GM19455 (cell line): ENCODE measurements at regions not wholly inside any gene's neighbourhood (a gene's known extent, or its start where the extent isn't known, plus 50 kb on each side); places are given as distances from the start of the nearest gene placed in this dataset.
A peak's percentile ranks its signal among the peaks of the same experiment; 100 is the strongest.

Source experiments
- ATAC-seq: cut with Tn5 transposase; IDR thresholded peaks from one replicate; pipeline ENCODE4 v1.9.1; 2021; ENCODE audit not compliant: unreplicated experiment

GRCh38 chr15:35724626-35725025 lies 178.7 kb upstream of the DPH6 start:
- ATAC-seq = no peak

GRCh38 chr15:35725353-35725752 lies 179.4 kb upstream of the DPH6 start:
- no peak for ATAC-seq

DNA sequence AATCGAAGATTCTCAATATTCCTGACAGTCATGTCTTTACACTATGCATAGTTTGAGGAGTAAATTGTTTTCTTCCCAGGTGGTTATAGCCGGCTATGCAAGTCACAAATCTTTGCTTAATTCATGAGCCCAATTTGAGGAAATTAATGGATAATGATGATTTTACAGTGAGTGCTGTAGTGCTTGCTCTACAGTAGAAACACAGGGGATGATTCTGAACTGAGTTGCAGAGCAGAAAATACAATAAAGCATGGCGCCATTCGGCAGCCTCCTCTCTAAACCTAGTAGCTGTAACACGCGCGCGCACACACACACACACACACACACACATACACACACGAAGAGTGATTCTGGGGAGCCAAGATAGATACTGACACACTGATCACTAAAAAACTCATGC lies 181.7 kb upstream of the DPH6 start:
- no peak for ATAC-seq

GRCh38 chr15:35728219-35728940 lies 182.4 kb upstream of the DPH6 start:
- no peak for ATAC-seq

- no peak for ATAC-seq
Measured at GRCh38 chr15:35736150-35736549, 190.2 kb upstream of the DPH6 start.

DNA sequence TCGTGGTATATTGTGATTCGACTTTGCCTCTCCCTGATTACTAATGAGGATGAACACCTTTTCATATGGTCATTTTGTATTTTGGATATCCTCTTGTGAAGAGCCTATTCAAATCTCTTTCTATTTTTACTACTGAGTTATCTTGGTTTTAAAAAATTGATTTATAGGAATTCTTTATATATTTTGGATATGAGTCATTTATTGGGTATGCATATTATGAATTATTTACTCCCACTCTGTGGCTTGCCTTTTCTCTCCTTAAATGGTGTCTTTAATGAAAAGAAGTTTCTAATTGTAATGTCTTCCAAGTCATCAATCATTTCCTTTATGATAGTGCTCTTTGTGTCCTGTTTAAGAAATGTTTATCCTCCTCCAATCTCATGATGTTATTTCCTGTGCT lies 191.5 kb upstream of the DPH6 start:
- no peak for ATAC-seq

DNA sequence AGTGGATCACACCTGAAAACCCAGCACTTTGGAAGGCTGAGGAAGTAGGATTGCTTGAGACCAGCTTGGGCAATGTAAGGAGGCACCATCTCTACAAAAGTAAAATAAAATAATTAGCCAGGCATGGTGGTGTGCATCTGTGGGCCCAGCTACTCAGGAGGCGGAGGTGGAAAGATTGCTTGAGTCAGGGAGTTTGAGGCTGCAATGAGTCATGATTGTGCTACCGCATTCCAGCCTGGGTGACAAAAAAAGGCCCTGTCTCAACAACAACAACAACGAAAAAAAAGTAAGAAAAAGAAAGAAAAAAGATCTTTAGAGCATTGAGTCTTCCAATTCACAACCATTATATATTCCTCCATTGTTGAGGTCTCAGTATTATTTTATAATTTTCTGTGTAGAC lies 192.4 kb upstream of the DPH6 start:
- no peak for ATAC-seq

DNA sequence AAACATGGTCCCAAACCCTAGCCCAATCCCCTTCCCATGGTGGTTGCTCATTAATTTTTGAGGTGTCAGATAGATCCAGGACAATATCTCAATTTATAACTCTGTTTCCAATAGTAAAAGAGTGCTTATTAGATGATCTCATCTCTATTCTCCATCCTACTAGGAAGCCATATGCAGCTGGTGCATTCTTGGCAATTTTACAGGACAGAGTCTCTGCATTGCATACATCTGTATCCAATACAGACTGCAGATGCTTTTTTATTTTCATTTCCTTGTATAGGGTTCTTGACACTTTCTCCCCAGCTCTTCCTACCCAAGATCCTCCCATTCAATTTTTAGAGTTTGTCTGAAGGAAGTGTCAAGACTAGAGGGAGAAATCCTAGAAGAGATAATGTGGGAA lies 194.8 kb upstream of the DPH6 start:
- no peak for ATAC-seq

- ATAC-seq = no peak
Measured at GRCh38 chr15:35741395-35741794, 195.4 kb upstream of the DPH6 start.

GRCh38 chr15:35741881-35742280 lies 195.9 kb upstream of the DPH6 start:
- no peak for ATAC-seq

- no peak for ATAC-seq
Measured at GRCh38 chr15:35743321-35743720, 197.4 kb upstream of the DPH6 start.

DNA sequence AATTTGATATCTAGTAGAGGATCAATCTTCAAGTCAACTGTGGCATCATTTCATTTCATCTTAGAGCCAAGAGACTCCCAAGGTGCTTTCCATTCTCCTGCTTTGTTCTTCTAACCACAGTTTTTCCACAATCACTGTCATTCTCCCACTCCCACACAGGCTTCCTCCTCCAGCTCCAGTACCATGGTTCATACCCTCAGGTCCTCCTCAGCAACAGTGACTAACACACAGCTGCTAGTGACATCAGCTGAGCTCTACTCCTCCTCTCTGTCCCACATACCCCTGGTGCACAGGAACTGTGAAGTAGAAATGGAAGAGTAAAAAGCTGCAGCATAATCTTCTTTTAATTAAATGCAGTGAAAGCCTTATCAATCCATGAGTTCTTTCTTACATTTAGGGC lies 200.2 kb upstream of the DPH6 start:
- no peak for ATAC-seq

GRCh38 chr15:35748105-35748504 lies 202.1 kb upstream of the DPH6 start:
- no peak for ATAC-seq

- ATAC-seq = no peak
Measured at GRCh38 chr15:35750051-35750450, 204.1 kb upstream of the DPH6 start.

DNA sequence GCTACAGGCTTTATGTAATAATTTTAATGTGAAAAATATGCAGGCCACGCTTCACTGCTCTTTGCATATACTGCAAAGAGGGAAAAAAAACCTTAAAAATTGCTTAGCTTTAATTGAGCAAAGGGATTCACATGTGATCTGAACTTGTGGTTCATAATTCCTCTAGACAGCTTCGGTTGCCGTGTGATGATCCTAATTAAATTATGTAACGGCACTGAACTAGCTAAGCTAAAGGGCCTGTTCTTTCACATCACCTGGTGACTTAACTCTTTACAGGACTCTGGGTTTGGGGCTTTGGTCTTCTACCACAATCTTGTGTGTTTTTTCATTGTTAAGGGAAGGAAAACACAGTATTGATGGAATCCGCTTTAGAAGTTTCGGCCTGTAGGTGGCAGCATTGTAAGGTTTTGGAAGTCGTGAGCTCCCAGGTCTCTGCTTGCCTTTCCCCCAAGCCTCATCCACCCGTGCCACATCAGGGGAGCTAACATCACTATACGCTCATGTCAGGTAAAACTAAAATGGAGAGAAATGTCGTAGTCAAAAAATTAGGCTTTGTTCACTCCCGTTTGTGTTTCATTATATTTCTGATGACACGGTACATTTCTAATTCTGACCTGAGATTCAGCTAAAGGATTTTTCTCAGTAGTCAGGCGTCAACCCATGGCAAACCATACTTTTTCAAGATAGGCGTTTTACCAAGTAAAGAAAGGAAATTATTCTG lies 205.6 kb upstream of the DPH6 start:
- ATAC-seq = peak; percentile 82

DNA sequence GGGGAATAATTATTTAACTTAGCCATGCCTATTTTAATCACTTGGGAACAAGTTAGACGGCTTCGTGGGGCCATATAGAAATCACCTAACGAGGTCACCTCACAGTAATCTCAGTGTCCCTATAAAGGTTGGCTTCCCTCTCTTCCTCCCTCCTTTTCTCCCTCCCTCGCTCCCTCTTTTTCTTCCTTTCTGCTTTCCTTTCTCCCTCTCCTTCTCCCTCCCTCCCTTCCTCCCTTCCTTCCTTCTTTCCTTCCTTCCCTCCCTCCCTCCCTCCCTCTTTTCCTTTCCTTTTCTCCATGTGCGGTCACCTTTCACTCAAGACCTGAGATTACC lies 206.1 kb upstream of the DPH6 start:
- no peak for ATAC-seq

DNA sequence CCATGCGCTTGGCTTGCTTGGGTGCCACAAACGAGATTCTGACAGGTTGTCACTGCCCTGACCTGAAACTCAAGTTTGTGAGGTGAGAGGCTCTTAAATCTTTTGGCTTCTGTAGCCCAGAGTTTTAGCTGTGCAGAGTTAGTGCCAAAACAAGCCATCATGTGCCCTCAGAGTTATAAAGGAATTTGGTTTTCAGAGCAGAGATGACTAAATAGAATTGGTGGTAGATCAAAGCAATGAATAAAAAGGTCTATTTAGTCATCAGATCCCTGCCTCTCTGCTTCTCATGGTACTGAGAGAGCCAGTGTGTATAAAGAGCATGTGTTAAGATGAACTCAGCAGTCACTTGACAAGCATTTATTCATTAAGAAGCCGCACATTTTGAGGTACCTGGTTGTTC lies 207.5 kb upstream of the DPH6 start:
- ATAC-seq = no peak

GRCh38 chr15:35755237-35755802 lies 209.4 kb upstream of the DPH6 start:
- no peak for ATAC-seq

DNA sequence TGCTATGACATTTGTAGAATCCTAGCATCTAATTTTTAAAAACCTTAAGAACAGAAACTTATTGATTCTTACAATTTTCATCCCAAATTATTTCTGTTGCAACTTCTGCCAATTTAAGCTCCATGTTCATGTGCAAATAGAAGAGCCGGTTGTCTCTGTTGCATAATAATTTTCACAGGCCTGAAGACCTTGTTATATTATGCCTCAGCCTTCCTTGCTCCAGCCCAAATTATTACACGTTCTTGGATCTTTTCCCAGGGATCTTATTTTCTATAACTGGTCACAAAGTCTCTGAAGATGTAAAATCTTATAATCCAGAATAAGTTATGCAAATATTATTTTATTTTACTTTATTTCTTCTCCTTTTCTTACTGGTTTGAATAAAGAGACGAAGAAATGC lies 210.7 kb upstream of the DPH6 start:
- ATAC-seq = no peak

DNA sequence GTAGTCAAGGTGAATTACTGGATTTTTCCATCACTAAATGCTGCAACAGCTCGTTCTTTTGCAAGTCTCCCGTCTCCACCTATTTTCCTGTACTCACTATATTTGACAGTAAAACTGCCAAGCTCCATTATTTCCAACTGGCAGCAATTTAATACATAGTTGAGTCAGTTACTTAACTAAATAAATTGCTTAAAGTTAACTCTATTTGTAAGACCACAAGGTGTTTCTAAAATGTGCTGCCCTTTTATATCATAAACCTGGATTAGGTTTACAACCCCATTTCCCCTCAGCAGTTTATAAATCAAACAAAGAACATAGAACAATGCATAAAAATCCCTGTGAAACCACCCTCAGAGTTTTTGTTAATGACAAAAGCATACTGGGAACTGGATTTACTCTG lies 211.4 kb upstream of the DPH6 start:
- no peak for ATAC-seq

DNA sequence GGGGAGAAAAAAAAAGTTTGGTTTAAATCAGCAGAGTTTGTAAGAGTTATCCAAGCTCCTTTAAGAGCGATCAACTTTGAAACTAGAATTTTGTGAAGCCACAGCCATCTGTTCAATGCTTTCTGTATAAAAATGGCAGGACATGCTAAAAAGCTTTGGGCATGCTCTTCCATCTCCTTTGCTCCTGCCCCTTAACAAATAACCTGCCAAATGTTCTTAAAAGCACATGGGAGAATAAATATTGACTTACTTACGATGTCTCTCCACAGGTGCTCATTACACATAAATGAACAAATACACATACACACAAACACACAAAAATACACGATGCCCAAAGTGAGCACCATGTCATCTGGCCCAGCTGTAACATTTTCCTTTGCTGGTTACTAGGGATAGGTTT lies 211.8 kb upstream of the DPH6 start:
- no peak for ATAC-seq

GRCh38 chr15:35764661-35765519 lies 218.9 kb upstream of the DPH6 start:
- ATAC-seq = no peak
